HL-60 (cell line): ENCODE measurements at regions not wholly inside any gene's neighbourhood (a gene's known extent, or its start where the extent isn't known, plus 50 kb on each side); places are given as distances from the start of the nearest gene placed in this dataset.

Source experiments
- DNase-seq, 2 experiments: peaks; one replicate each; pipeline ENCODE4 v3.0.0-alpha.2; 2010 to 2020; ENCODE audit warnings: low read depth in 1 of 2, low spot score in 1 of 2
- H3K27ac ChIP-seq: fragments of 250-450 bp; sonication (Bioruptor Pico); replicated peaks from 2 replicates; pipeline ENCODE4 v1.5.1; 2020; ENCODE audit warnings: mild to moderate bottlenecking, moderate library complexity
- H3K27me3 ChIP-seq: fragments of 250-450 bp; sonication (Bioruptor Pico); 2 replicates; pipeline ENCODE4 v1.5.1; 2021; ENCODE audit warnings: mild to moderate bottlenecking, moderate library complexity; ENCODE audit not compliant: insufficient read depth, poor library complexity, severe bottlenecking
- H3K4me3 ChIP-seq: replicated peaks from 2 replicates; pipeline ENCODE4 v1.5.1; 2011; ENCODE audit warnings: mild to moderate bottlenecking, control low read depth, low read length; ENCODE audit not compliant: insufficient read depth
- CTCF ChIP-seq: IDR thresholded peaks from one replicate; pipeline ENCODE4 v1.5.1; 2011; ENCODE audit warnings: low read length, control low read depth, inconsistent platforms; ENCODE audit not compliant: insufficient read depth
- GABPA ChIP-seq: IDR thresholded peaks from 2 replicates; pipeline ENCODE4 v1.6.1; 2012; ENCODE audit warnings: low read depth
- POLR2AphosphoS5 ChIP-seq: IDR thresholded peaks from 2 replicates; pipeline ENCODE4 v1.6.1; 2012; ENCODE audit warnings: low read depth
- REST ChIP-seq: IDR thresholded peaks from 2 replicates; pipeline ENCODE4 v1.6.1; 2012; ENCODE audit warnings: low read depth; ENCODE audit not compliant: insufficient replicate concordance
- SPI1 ChIP-seq: IDR thresholded peaks from 2 replicates; pipeline ENCODE4 v1.6.1; 2012; ENCODE audit warnings: low read depth, mild to moderate bottlenecking, borderline replicate concordance

- DNase-seq = no peak
- TF ChIP-seq GABPA (no peak), POLR2AphosphoS5 (no peak), SPI1 (no peak), CTCF (no peak), REST (no peak)
- Histone ChIP-seq H3K4me3 (no peak overlapping the region), H3K27me3 (peaks cover 11% of the 10 kb centered on the region), H3K27ac (no peak overlapping the region)
These were observed 135.1 kb downstream of the RAB38 start for GRCh38 chr11:88040148-88040496.

GRCh38 chr11:88039476-88040147, 135.6 kb downstream of the RAB38 start:
- TF ChIP-seq GABPA (no peak), REST (no peak), CTCF (no peak), SPI1 (no peak), POLR2AphosphoS5 (no peak)
- H3K27ac ChIP-seq = no peak overlapping the region
- H3K27me3 ChIP-seq = peaks cover 11% of the 10 kb centered on the region
- DNase-seq = no peak
- H3K4me3 ChIP-seq = no peak overlapping the region

- H3K27me3 ChIP-seq = peaks cover 7% of the 10 kb centered on the region
- no peak overlapping the region for H3K4me3 ChIP-seq
- no peak for TF ChIP-seq REST
- no peak for TF ChIP-seq POLR2AphosphoS5
- TF ChIP-seq CTCF = no peak
- TF ChIP-seq SPI1 = no peak
- no peak for TF ChIP-seq GABPA
- H3K27ac ChIP-seq = no peak overlapping the region
- DNase-seq = no peak
These were observed 137.2 kb downstream of the RAB38 start for GRCh38 chr11:88038063-88038462.
